ENCODE measurements at regions not wholly inside any gene's neighbourhood (a gene's known extent, or its start where the extent isn't known, plus 50 kb on each side); places are given as distances from the start of the nearest gene placed in this dataset.

- H3K9ac ChIP-seq (ENCODE audit: low read length), result no peak overlapping the region
- H3K36me3 ChIP-seq (ENCODE audit: control insufficient read depth, insufficient read depth, low read length), result no peaks in the 10 kb centered on the region
- no peaks in the 10 kb centered on the region for H3K4me1 ChIP-seq (ENCODE audit: control insufficient read depth, insufficient read depth, low read length)
- H3K4me3 ChIP-seq (ENCODE audit: low read length), result no peak overlapping the region
- no peaks in the 10 kb centered on the region for H3K9me3 ChIP-seq (ENCODE audit: control insufficient read depth, low read length)
- no peaks in the 10 kb centered on the region for H3K27me3 ChIP-seq (ENCODE audit: control insufficient read depth, insufficient read depth, low read length)
Measured at GRCh38 chr17:34793231-34793908, 167.9 kb downstream of the CCT6B start.

GRCh38 chr17:34788696-34789095 lies 172.6 kb downstream of the CCT6B start:
- Histone ChIP-seq H3K9me3 (ENCODE audit: control insufficient read depth, low read length) (no peaks in the 10 kb centered on the region), H3K4me3 (ENCODE audit: low read length) (no peak overlapping the region), H3K4me1 (ENCODE audit: control insufficient read depth, insufficient read depth, low read length) (no peaks in the 10 kb centered on the region), H3K27me3 (ENCODE audit: control insufficient read depth, insufficient read depth, low read length) (no peaks in the 10 kb centered on the region), H3K9ac (ENCODE audit: low read length) (no peak overlapping the region), H3K36me3 (ENCODE audit: control insufficient read depth, insufficient read depth, low read length) (no peaks in the 10 kb centered on the region)

- no peaks in the 10 kb centered on the region for H3K4me1 ChIP-seq (ENCODE audit: control insufficient read depth, insufficient read depth, low read length)
- H3K9me3 ChIP-seq (ENCODE audit: control insufficient read depth, low read length), result no peaks in the 10 kb centered on the region
- H3K27me3 ChIP-seq (ENCODE audit: control insufficient read depth, insufficient read depth, low read length), result no peaks in the 10 kb centered on the region
- no peaks in the 10 kb centered on the region for H3K36me3 ChIP-seq (ENCODE audit: control insufficient read depth, insufficient read depth, low read length)
- no peak overlapping the region for H3K9ac ChIP-seq (ENCODE audit: low read length)
- H3K4me3 ChIP-seq (ENCODE audit: low read length), result no peak overlapping the region
Measured at GRCh38 chr17:34784526-34784925, 176.7 kb downstream of the CCT6B start.

GRCh38 chr17:34782271-34782670 lies 179.0 kb downstream of the CCT6B start:
- Histone ChIP-seq H3K9me3 (ENCODE audit: control insufficient read depth, low read length) (no peaks in the 10 kb centered on the region), H3K4me1 (ENCODE audit: control insufficient read depth, insufficient read depth, low read length) (no peaks in the 10 kb centered on the region), H3K36me3 (ENCODE audit: control insufficient read depth, insufficient read depth, low read length) (no peaks in the 10 kb centered on the region), H3K9ac (ENCODE audit: low read length) (no peak overlapping the region), H3K27me3 (ENCODE audit: control insufficient read depth, insufficient read depth, low read length) (no peaks in the 10 kb centered on the region), H3K4me3 (ENCODE audit: low read length) (no peak overlapping the region)

- H3K36me3 ChIP-seq (ENCODE audit: control insufficient read depth, insufficient read depth, low read length), result no peaks in the 10 kb centered on the region
- no peaks in the 10 kb centered on the region for H3K9me3 ChIP-seq (ENCODE audit: control insufficient read depth, low read length)
- H3K4me3 ChIP-seq (ENCODE audit: low read length), result no peak overlapping the region
- no peaks in the 10 kb centered on the region for H3K27me3 ChIP-seq (ENCODE audit: control insufficient read depth, insufficient read depth, low read length)
- H3K9ac ChIP-seq (ENCODE audit: low read length), result no peak overlapping the region
- H3K4me1 ChIP-seq (ENCODE audit: control insufficient read depth, insufficient read depth, low read length), result no peaks in the 10 kb centered on the region
Measured at GRCh38 chr17:34781571-34782108, 179.6 kb downstream of the CCT6B start.

GRCh38 chr17:34781071-34781470 lies 180.2 kb downstream of the CCT6B start:
- H3K9ac ChIP-seq (ENCODE audit: low read length), result no peak overlapping the region
- no peaks in the 10 kb centered on the region for H3K36me3 ChIP-seq (ENCODE audit: control insufficient read depth, insufficient read depth, low read length)
- H3K27me3 ChIP-seq (ENCODE audit: control insufficient read depth, insufficient read depth, low read length), result no peaks in the 10 kb centered on the region
- no peak overlapping the region for H3K4me3 ChIP-seq (ENCODE audit: low read length)
- no peaks in the 10 kb centered on the region for H3K9me3 ChIP-seq (ENCODE audit: control insufficient read depth, low read length)
- no peaks in the 10 kb centered on the region for H3K4me1 ChIP-seq (ENCODE audit: control insufficient read depth, insufficient read depth, low read length)

- Histone ChIP-seq H3K4me1 (ENCODE audit: control insufficient read depth, insufficient read depth, low read length) (no peaks in the 10 kb centered on the region), H3K9me3 (ENCODE audit: control insufficient read depth, low read length) (no peaks in the 10 kb centered on the region), H3K4me3 (ENCODE audit: low read length) (no peak overlapping the region), H3K36me3 (ENCODE audit: control insufficient read depth, insufficient read depth, low read length) (no peaks in the 10 kb centered on the region), H3K9ac (ENCODE audit: low read length) (no peak overlapping the region), H3K27me3 (ENCODE audit: control insufficient read depth, insufficient read depth, low read length) (no peaks in the 10 kb centered on the region)
Measured at GRCh38 chr17:34780438-34780837, 180.8 kb downstream of the CCT6B start.

GRCh38 chr17:34776456-34777443 lies 184.5 kb downstream of the CCT6B start:
- peaks cover 4% of the 10 kb centered on the region for H3K27me3 ChIP-seq (ENCODE audit: control insufficient read depth, insufficient read depth, low read length)
- H3K9me3 ChIP-seq (ENCODE audit: control insufficient read depth, low read length), result no peaks in the 10 kb centered on the region
- no peaks in the 10 kb centered on the region for H3K4me1 ChIP-seq (ENCODE audit: control insufficient read depth, insufficient read depth, low read length)
- no peaks in the 10 kb centered on the region for H3K36me3 ChIP-seq (ENCODE audit: control insufficient read depth, insufficient read depth, low read length)
- H3K4me3 ChIP-seq (ENCODE audit: low read length), result no peak overlapping the region
- H3K9ac ChIP-seq (ENCODE audit: low read length), result no peak overlapping the region

GRCh38 chr17:34773036-34773435 lies 188.2 kb downstream of the CCT6B start:
- Histone ChIP-seq H3K4me1 (ENCODE audit: control insufficient read depth, insufficient read depth, low read length) (no peaks in the 10 kb centered on the region), H3K4me3 (ENCODE audit: low read length) (no peak overlapping the region), H3K9me3 (ENCODE audit: control insufficient read depth, low read length) (no peaks in the 10 kb centered on the region), H3K27me3 (ENCODE audit: control insufficient read depth, insufficient read depth, low read length) (peaks cover 4% of the 10 kb centered on the region), H3K36me3 (ENCODE audit: control insufficient read depth, insufficient read depth, low read length) (no peaks in the 10 kb centered on the region), H3K9ac (ENCODE audit: low read length) (no peak overlapping the region)

GRCh38 chr17:34771891-34772290 lies 189.4 kb downstream of the CCT6B start:
- Histone ChIP-seq H3K36me3 (ENCODE audit: control insufficient read depth, insufficient read depth, low read length) (no peaks in the 10 kb centered on the region), H3K4me1 (ENCODE audit: control insufficient read depth, insufficient read depth, low read length) (no peaks in the 10 kb centered on the region), H3K27me3 (ENCODE audit: control insufficient read depth, insufficient read depth, low read length) (peaks cover 4% of the 10 kb centered on the region), H3K9me3 (ENCODE audit: control insufficient read depth, low read length) (no peaks in the 10 kb centered on the region), H3K4me3 (ENCODE audit: low read length) (no peak overlapping the region), H3K9ac (ENCODE audit: low read length) (no peak overlapping the region)

- Histone ChIP-seq H3K9me3 (ENCODE audit: control insufficient read depth, low read length) (no peaks in the 10 kb centered on the region), H3K4me1 (ENCODE audit: control insufficient read depth, insufficient read depth, low read length) (no peaks in the 10 kb centered on the region), H3K4me3 (ENCODE audit: low read length) (no peak overlapping the region), H3K36me3 (ENCODE audit: control insufficient read depth, insufficient read depth, low read length) (no peaks in the 10 kb centered on the region), H3K9ac (ENCODE audit: low read length) (no peak overlapping the region), H3K27me3 (ENCODE audit: control insufficient read depth, insufficient read depth, low read length) (peaks cover 4% of the 10 kb centered on the region)
Measured at GRCh38 chr17:34770586-34770985, 190.7 kb downstream of the CCT6B start.

- peaks cover 4% of the 10 kb centered on the region for H3K27me3 ChIP-seq (ENCODE audit: control insufficient read depth, insufficient read depth, low read length)
- no peak overlapping the region for H3K9ac ChIP-seq (ENCODE audit: low read length)
- H3K4me1 ChIP-seq (ENCODE audit: control insufficient read depth, insufficient read depth, low read length), result no peaks in the 10 kb centered on the region
- no peaks in the 10 kb centered on the region for H3K9me3 ChIP-seq (ENCODE audit: control insufficient read depth, low read length)
- H3K36me3 ChIP-seq (ENCODE audit: control insufficient read depth, insufficient read depth, low read length), result no peaks in the 10 kb centered on the region
- no peak overlapping the region for H3K4me3 ChIP-seq (ENCODE audit: low read length)
Measured at GRCh38 chr17:34769899-34770298, 190.5 kb downstream of the TMEM132E start.

Data from mucosa of stomach (tissue), 1 donor.